ENCODE measurements at regions not wholly inside any gene's neighbourhood (a gene's known extent, or its start where the extent isn't known, plus 50 kb on each side); places are given as distances from the start of the nearest gene placed in this dataset.

DNA sequence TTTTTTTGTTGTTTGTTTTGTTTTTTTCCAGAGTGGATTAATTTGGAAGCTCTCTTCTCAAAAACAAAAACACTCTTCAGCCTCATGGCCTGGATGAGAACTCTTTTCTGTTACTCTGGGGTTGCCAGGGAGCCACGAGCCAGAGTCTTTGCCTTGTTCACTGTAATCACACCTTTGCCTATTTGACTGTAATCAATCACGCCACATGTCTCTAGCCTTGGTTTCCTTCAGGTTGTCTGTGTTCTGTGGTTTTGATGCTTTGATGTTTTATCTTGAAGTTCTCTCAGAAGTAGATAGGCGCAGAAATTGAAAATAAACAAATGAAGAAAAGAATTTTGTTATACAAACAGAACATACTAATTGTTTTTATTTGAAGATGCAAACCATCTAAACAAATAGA is 62.3 kb upstream of the IGF1R start:
- TF ChIP-seq, protein P1, sequence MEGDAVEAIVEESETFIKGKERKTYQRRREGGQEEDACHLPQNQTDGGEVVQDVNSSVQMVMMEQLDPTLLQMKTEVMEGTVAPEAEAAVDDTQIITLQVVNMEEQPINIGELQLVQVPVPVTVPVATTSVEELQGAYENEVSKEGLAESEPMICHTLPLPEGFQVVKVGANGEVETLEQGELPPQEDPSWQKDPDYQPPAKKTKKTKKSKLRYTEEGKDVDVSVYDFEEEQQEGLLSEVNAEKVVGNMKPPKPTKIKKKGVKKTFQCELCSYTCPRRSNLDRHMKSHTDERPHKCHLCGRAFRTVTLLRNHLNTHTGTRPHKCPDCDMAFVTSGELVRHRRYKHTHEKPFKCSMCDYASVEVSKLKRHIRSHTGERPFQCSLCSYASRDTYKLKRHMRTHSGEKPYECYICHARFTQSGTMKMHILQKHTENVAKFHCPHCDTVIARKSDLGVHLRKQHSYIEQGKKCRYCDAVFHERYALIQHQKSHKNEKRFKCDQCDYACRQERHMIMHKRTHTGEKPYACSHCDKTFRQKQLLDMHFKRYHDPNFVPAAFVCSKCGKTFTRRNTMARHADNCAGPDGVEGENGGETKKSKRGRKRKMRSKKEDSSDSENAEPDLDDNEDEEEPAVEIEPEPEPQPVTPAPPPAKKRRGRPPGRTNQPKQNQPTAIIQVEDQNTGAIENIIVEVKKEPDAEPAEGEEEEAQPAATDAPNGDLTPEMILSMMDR (IDR thresholded peaks at IDR 0.05), result no peak
- no peak for TF ChIP-seq EP300 (IDR thresholded peaks at IDR 0.05)
- TF ChIP-seq POLR2A (IDR thresholded peaks at IDR 0.05), result no peak
- no peak for TF ChIP-seq POLR2AphosphoS5 (IDR thresholded peaks at IDR 0.05)

All from sigmoid colon (tissue), 4 donors.